GM12878 (cell line): ENCODE measurements at regions not wholly inside any gene's neighbourhood (a gene's known extent, or its start where the extent isn't known, plus 50 kb on each side); places are given as distances from the start of the nearest gene placed in this dataset.

Source experiments
- ATAC-seq: fragments of 200-7000 bp; cut with Tn5 transposase; 3 replicates; pipeline ENCODE4 v1.9.1; 2020; ENCODE audit warnings: mild to moderate bottlenecking, moderate library complexity
- BruUV-seq: library from RNA; stranded (reverse); fragments of 400-500 nt; replicated peaks from 2 replicates; lab custom pipeline; 2021; lab: Mats Ljungman, UMichigan
- CTCF ChIA-PET: fragments of 300-600 bp; sonication (Branson Sonifier 250); formaldehyde crosslinking; extraction: SDS; loops from one replicate; lab custom pipeline; 2021; ENCODE audit warnings: inconsistent platforms; lab: Yijun Ruan, JAX
- POLR2A ChIA-PET: fragments of 350-600 bp; formaldehyde crosslinking; extraction: SDS; loops from one replicate; lab custom pipeline; 2021; ENCODE audit warnings: inconsistent platforms; lab: Charles Lee
- RAD21 ChIA-PET: fragments of 300-600 bp; sonication (Branson Sonifier 250); formaldehyde crosslinking; loops from one replicate; lab custom pipeline; 2023; ENCODE audit warnings: antibody characterized with exemption; ENCODE audit not compliant: unreplicated experiment; lab: Charles Lee
- SMC1A ChIA-PET: fragments of 300-600 bp; sonication (Branson Sonifier 250); formaldehyde crosslinking; loops from one replicate; lab custom pipeline; 2023; ENCODE audit not compliant: unreplicated experiment, uncharacterized antibody; lab: Charles Lee
- DNase-seq: peaks from one replicate; pipeline ENCODE4 v3.0.0-alpha.2; 2011; ENCODE audit warnings: low read depth, low spot score
- FAIRE-seq: peaks from 3 replicates; lab custom pipeline; 2011; peaks lifted over from hg19 to GRCh38; lab: Jason Lieb, UNC
- H2AFZ ChIP-seq: 2 replicates; pipeline ENCODE4 v1.6.0; 2011; ENCODE audit warnings: low read depth, low read length, control low read depth; ENCODE audit not compliant: control insufficient read depth
- H3K27ac ChIP-seq: 2 replicates; pipeline ENCODE4 v1.5.1; 2011; ENCODE audit warnings: control low read depth; ENCODE audit not compliant: control insufficient read depth, insufficient read depth
- H3K27me3 ChIP-seq, 2 experiments: replicated peaks in 1 of 2; 2 replicates each; pipeline versions ENCODE4 v1.6.0 to v1.6.1; 2011; ENCODE audit warnings: low read length in 1 of 2; ENCODE audit not compliant: control insufficient read depth in 2 of 2, insufficient read depth in 2 of 2
- H3K36me3 ChIP-seq, 2 experiments: 2 replicates each; pipeline ENCODE4 v1.5.1; 2011; ENCODE audit warnings: low read length in 1 of 2; ENCODE audit not compliant: control insufficient read depth in 2 of 2, insufficient read depth in 2 of 2
- H3K4me1 ChIP-seq: 2 replicates; pipeline ENCODE4 v1.6.1; 2011; ENCODE audit warnings: mild to moderate bottlenecking, low read length, moderate library complexity, mixed read lengths; ENCODE audit not compliant: control insufficient read depth, insufficient read depth
- H3K4me2 ChIP-seq: 2 replicates; pipeline ENCODE4 v1.6.0; 2011; ENCODE audit warnings: control low read depth; ENCODE audit not compliant: control insufficient read depth, insufficient read depth
- H3K4me3 ChIP-seq: fragments of 200-600 bp; sonication (generic); 2 replicates; pipeline ENCODE4 v1.5.1; 2016
- H3K79me2 ChIP-seq: 2 replicates; pipeline ENCODE4 v1.6.0; 2011; ENCODE audit warnings: low read length; ENCODE audit not compliant: control insufficient read depth, insufficient read depth
- H3K9ac ChIP-seq: 2 replicates; pipeline ENCODE4 v1.8.0; 2011; ENCODE audit warnings: low read length, control low read depth, mixed read lengths; ENCODE audit not compliant: control insufficient read depth, insufficient read depth
- H3K9me3 ChIP-seq: replicated peaks from 3 replicates; pipeline ENCODE4 v1.5.1; 2011; ENCODE audit warnings: mild to moderate bottlenecking, low read length; ENCODE audit not compliant: control insufficient read depth, insufficient read depth
- H4K20me1 ChIP-seq: 2 replicates; pipeline ENCODE4 v1.6.0; 2011; ENCODE audit not compliant: control insufficient read depth, insufficient read depth
- ASH2L ChIP-seq: fragments of 300-600, 200-600 bp; sonication (generic); IDR thresholded peaks from 2 replicates; pipeline ENCODE4 v1.6.1; 2017; ENCODE audit warnings: low read depth, mild to moderate bottlenecking, borderline replicate concordance
- IRF4 ChIP-seq: IDR thresholded peaks from 2 replicates; pipeline ENCODE4 v1.6.1; 2011; ENCODE audit warnings: low read depth, low read length
- MTA2 ChIP-seq: fragments of 450-650 bp; IDR thresholded peaks from 2 replicates; pipeline ENCODE4 v1.6.1; 2016; ENCODE audit warnings: low read depth, mild to moderate bottlenecking, moderate library complexity
- NFXL1 ChIP-seq: fragments of 450-650 bp; IDR thresholded peaks from 2 replicates; pipeline ENCODE4 v1.6.1; 2017; ENCODE audit warnings: antibody characterized with exemption, mild to moderate bottlenecking, borderline replicate concordance
- POU2F2 ChIP-seq: IDR thresholded peaks from 3 replicates; pipeline ENCODE4 v1.6.1; 2011; ENCODE audit warnings: low read depth, mild to moderate bottlenecking, low read length, borderline replicate concordance
- SMAD5 ChIP-seq: IDR thresholded peaks from 2 replicates; pipeline ENCODE4 v1.6.1; 2016; ENCODE audit warnings: antibody characterized with exemption, low read depth
- SMC3 ChIP-seq: IDR thresholded peaks from 2 replicates; pipeline ENCODE4 v1.6.1; 2011; ENCODE audit warnings: low read length, improper control_type of control experiment, borderline replicate concordance
- STAT1 ChIP-seq: fragments of 450-650 bp; conservative IDR thresholded peaks from 2 replicates; pipeline ENCODE4 v1.6.1; 2014; ENCODE audit warnings: antibody characterized with exemption, mild to moderate bottlenecking
- SUZ12 ChIP-seq: fragments of 200-600 bp; sonication (generic); IDR thresholded peaks from one replicate; pipeline ENCODE4 v1.6.1; 2018; ENCODE audit warnings: antibody characterized with exemption, mild to moderate bottlenecking; ENCODE audit not compliant: unreplicated experiment
- TBL1XR1 ChIP-seq: IDR thresholded peaks from 2 replicates; pipeline ENCODE4 v1.6.1; 2012; ENCODE audit warnings: low read depth, low read length, improper control_type of control experiment
- YY1 ChIP-seq: IDR thresholded peaks from 2 replicates; pipeline ENCODE4 v1.6.1; 2011; ENCODE audit warnings: low read depth, mild to moderate bottlenecking, low read length
- ZNF274 ChIP-seq: IDR thresholded peaks from one replicate; pipeline ENCODE4 v1.8.0; 2011; ENCODE audit not compliant: insufficient read length, insufficient read depth
- ZZZ3 ChIP-seq: IDR thresholded peaks from 2 replicates; pipeline ENCODE4 v1.6.1; 2011; ENCODE audit warnings: low read depth; ENCODE audit not compliant: control insufficient read depth, insufficient read length
- WGBS: methylation state at CpG from one replicate; pipeline ENCODE4 v1.1.6; 2016; ENCODE audit warnings: low lambda C conversion rate; ENCODE audit not compliant: insufficient replicate concordance, insufficient coverage; ENCODE audit errors: missing lambda C conversion rate; 5-methylcytosine and 5-hydroxymethylcytosine counted together
- in situ Hi-C: fragments of 300-500 bp; cut with MboI; formaldehyde crosslinking; loops from 9 replicates; pipeline ENCODE4 v1.14.3; 2018; ENCODE audit warnings: mixed read lengths
- intact Hi-C: fragments of 100-400 bp; cut with micrococcal nuclease; formaldehyde crosslinking; loops from one replicate; pipeline ENCODE4 v1.14.2; 2022; ENCODE audit not compliant: unreplicated experiment
- TF ChIP-seq, protein P1 (sequence below): IDR thresholded peaks from 2 replicates; pipeline ENCODE4 v1.6.1; 2012; ENCODE audit warnings: low read depth, low read length, improper control_type of control experiment
- TF ChIP-seq, protein P2 (sequence below): IDR thresholded peaks from 2 replicates; pipeline ENCODE4 v1.6.1; 2011; ENCODE audit warnings: mild to moderate bottlenecking, low read depth, low read length, moderate library complexity; ENCODE audit not compliant: insufficient replicate concordance

DNA sequence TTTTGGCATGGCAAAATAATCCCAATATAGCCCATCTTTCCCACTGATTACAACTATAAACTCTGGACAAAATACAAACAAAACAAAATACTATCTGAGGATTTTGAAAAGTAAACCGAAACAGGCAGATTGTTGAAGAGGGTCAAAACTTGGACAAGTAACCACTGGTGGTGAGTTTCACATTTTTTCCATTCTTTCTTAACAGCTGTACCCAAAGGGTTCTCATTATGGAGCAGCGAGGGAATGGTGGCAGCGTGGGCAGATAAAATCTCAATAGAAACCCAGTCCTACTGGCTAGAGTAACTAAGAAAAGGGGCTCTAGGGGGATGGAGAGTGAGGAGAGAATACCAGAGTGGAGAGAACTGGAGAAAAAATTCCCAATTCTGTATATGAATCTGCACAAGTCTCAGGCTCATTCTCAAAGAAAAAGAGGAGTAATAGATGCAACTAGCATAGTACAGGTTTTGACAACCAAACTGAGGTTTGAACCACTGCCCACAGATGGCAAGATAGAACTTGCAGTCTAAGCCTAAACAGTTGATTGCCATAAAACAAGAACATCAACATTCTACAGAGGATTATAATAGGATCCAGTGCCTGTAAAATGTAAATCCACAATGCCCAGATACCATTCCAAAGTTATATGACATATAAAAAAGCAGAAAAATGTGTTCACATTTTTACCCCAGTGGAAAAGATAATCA lies 284.5 kb downstream of the KCNRG start:
- no peaks in the 10 kb centered on the region for H4K20me1 ChIP-seq
- no peak overlapping the region for H3K27ac ChIP-seq
- RAD21 ChIA-PET: no interaction called here
- no peaks in the 10 kb centered on the region; a peak in 1 of 4 replicates for H3K27me3 ChIP-seq
- no peak overlapping the region for H2AFZ ChIP-seq
- no peaks in the 10 kb centered on the region for H3K4me1 ChIP-seq
- FAIRE-seq (no peak), ATAC-seq (no peak), DNase-seq (no peak)
- no peak overlapping the region for H3K4me3 ChIP-seq
- 10% methylated on average over 3 of the region's 3 CpGs for WGBS
- intact Hi-C loops: no loop called here
- CTCF ChIA-PET: no interaction called here
- in situ Hi-C loops: no loop called here
- no peaks in the 10 kb centered on the region for H3K79me2 ChIP-seq
- POLR2A ChIA-PET: no interaction called here
- H3K36me3 ChIP-seq: no peaks in the 10 kb centered on the region
- SMC1A ChIA-PET: no interaction called here
- BruUV-seq: no TSS peak
- no peak overlapping the region for H3K4me2 ChIP-seq
- H3K9me3 ChIP-seq: no peaks in the 10 kb centered on the region; the same call in 2 of the 3 replicates
- H3K9ac ChIP-seq: no peak overlapping the region
- TF ChIP-seq POU2F2 (no peak), SMC3 (no peak), ZNF274 (no peak)

DNA sequence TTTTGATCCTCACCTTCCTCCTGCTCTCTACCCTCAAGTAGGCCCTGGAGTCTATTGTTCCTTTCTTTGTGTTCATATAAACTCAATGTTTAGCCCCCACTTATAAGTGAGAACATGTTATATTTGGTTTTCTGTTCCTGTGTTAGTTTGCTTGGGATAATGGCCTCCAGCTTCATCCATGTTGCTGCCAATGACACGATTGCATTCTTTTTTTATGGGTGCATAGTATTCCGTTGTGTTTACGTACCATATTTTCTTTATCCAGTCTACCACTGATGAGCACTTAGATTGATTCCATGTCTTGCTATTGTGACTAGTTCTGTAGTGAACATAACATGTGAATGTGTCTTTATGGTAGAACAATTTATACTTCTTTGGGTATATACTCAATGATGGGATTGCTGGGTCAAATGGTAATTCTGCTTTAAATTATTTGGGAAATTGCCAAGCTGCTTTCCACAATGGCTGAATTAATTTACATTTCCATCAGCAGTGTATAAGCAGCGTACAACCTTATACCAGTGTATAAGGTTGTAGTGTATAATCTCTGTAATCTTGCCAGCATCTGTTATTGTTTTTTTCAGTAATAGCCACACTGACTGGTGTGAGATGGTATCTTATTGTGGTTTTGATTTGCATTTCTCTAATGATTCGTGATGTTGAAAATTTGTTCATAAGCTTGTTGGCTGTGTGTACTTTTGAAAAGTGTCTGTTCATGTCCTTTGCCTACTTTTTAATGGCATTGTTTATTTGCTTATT lies 288.9 kb downstream of the KCNRG start:
- Histone ChIP-seq H2AFZ (no peak overlapping the region), H3K4me1 (no peaks in the 10 kb centered on the region), H3K27me3 (no peaks in the 10 kb centered on the region; a peak in 1 of 4 replicates), H3K79me2 (no peaks in the 10 kb centered on the region), H3K4me2 (no peak overlapping the region), H3K9ac (no peak overlapping the region), H3K4me3 (no peak overlapping the region), H3K27ac (no peak overlapping the region), H3K9me3 (no peaks in the 10 kb centered on the region; the same call in 2 of the 3 replicates), H4K20me1 (no peaks in the 10 kb centered on the region), H3K36me3 (no peaks in the 10 kb centered on the region)
- SMC1A ChIA-PET: interaction anchor here (1.0 kb wide), 1 partner anchor 10 kb away, joined by 3 read pairs; no protein-coding TSS in a partner anchor
- BruUV-seq: no TSS peak
- WGBS: 37% methylated on average over 5 of the region's 5 CpGs
- FAIRE-seq (no peak), ATAC-seq (no peak), DNase-seq (no peak)
- RAD21 ChIA-PET: no interaction called here
- CTCF ChIA-PET: no interaction called here
- in situ Hi-C loops: no loop called here
- intact Hi-C loops: no loop called here
- POLR2A ChIA-PET: no interaction called here
- no peak for TF ChIP-seq SUZ12
- TF ChIP-seq MTA2: no peak
- TF ChIP-seq NFXL1: no peak
- no peak for TF ChIP-seq ZNF274
- TF ChIP-seq ASH2L: no peak
- no peak for TF ChIP-seq SMAD5
- no peak for TF ChIP-seq IRF4
- TF ChIP-seq, protein P1, sequence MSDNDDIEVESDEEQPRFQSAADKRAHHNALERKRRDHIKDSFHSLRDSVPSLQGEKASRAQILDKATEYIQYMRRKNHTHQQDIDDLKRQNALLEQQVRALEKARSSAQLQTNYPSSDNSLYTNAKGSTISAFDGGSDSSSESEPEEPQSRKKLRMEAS: no peak
- no peak for TF ChIP-seq STAT1
- no peak for TF ChIP-seq TBL1XR1
- TF ChIP-seq, protein P2, sequence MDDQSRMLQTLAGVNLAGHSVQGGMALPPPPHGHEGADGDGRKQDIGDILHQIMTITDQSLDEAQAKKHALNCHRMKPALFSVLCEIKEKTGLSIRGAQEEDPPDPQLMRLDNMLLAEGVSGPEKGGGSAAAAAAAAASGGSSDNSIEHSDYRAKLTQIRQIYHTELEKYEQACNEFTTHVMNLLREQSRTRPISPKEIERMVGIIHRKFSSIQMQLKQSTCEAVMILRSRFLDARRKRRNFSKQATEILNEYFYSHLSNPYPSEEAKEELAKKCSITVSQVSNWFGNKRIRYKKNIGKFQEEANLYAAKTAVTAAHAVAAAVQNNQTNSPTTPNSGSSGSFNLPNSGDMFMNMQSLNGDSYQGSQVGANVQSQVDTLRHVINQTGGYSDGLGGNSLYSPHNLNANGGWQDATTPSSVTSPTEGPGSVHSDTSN: no peak
- TF ChIP-seq ZZZ3: no peak
- no peak for TF ChIP-seq YY1
